ENCODE measurements at regions not wholly inside any gene's neighbourhood (a gene's known extent, or its start where the extent isn't known, plus 50 kb on each side); places are given as distances from the start of the nearest gene placed in this dataset.

GRCh38 chr1:232273011-232273410 is 356.9 kb downstream of the SIPA1L2 start:
- no peak for TF ChIP-seq CTCF (conservative IDR thresholded peaks at IDR 0.05; ENCODE audit: low read length)
- no peak for DNase-seq (ENCODE audit: low read depth)
- H3K4me3 ChIP-seq (ENCODE audit: low read length), result no peak overlapping the region

- H3K4me3 ChIP-seq (ENCODE audit: low read length), result no peak overlapping the region
- peak; percentile 12 for DNase-seq (ENCODE audit: low read depth)
- no peak for TF ChIP-seq CTCF (conservative IDR thresholded peaks at IDR 0.05; ENCODE audit: low read length)
Measured at GRCh38 chr1:232271991-232272589, 357.8 kb downstream of the SIPA1L2 start.

GRCh38 chr1:232271299-232271698 is 358.6 kb downstream of the SIPA1L2 start:
- no peak overlapping the region for H3K4me3 ChIP-seq (ENCODE audit: low read length)
- no peak for TF ChIP-seq CTCF (conservative IDR thresholded peaks at IDR 0.05; ENCODE audit: low read length)
- no peak for DNase-seq (ENCODE audit: low read depth)

- no peak overlapping the region for H3K4me3 ChIP-seq (ENCODE audit: low read length)
- no peak for TF ChIP-seq CTCF (conservative IDR thresholded peaks at IDR 0.05; ENCODE audit: low read length)
- DNase-seq (ENCODE audit: low read depth), result no peak
Measured at GRCh38 chr1:232269988-232270387, 359.9 kb downstream of the SIPA1L2 start.

GRCh38 chr1:232267837-232268598 is 361.9 kb downstream of the SIPA1L2 start:
- H3K4me3 ChIP-seq (ENCODE audit: low read length), result no peak overlapping the region
- TF ChIP-seq CTCF (conservative IDR thresholded peaks at IDR 0.05; ENCODE audit: low read length), result no peak
- no peak for DNase-seq (ENCODE audit: low read depth)

- TF ChIP-seq CTCF (conservative IDR thresholded peaks at IDR 0.05; ENCODE audit: low read length), result no peak
- DNase-seq (ENCODE audit: low read depth), result no peak
- no peak overlapping the region for H3K4me3 ChIP-seq (ENCODE audit: low read length)
Measured at GRCh38 chr1:232267092-232267836, 362.7 kb downstream of the SIPA1L2 start.
